Psoas muscle (tissue), 7 donors: ENCODE measurements at regions not wholly inside any gene's neighbourhood (a gene's known extent, or its start where the extent isn't known, plus 50 kb on each side); places are given as distances from the start of the nearest gene placed in this dataset.

ENCODE experiments used
- ATAC-seq, 4 donors: fragments of 200-7000 bp; cut with Tn5 transposase; one replicate each; pipeline ENCODE4 v1.9.1; 2020; ENCODE audit warnings: moderate library complexity in 3 of 4, mild to moderate bottlenecking in 2 of 4
- DNase-seq, 2 donors: peaks; one replicate each; pipeline ENCODE4 v3.0.0-alpha.2; 2020
- H3K27ac ChIP-seq: fragments of 200-600 bp; one replicate; pipeline ENCODE4 v1.8.0; 2022
- H3K27me3 ChIP-seq, 3 donors: fragments of 200-600 bp in 1 of 3; one replicate each; pipeline versions ENCODE4 v1.6.1 to v1.8.0; 2013 to 2022; ENCODE audit warnings: low read length in 2 of 3, mild to moderate bottlenecking in 2 of 3, moderate library complexity in 1 of 3; ENCODE audit not compliant: insufficient read depth in 3 of 3
- H3K36me3 ChIP-seq, 2 donors: fragments of 200-600 bp in 1 of 2; one replicate each; pipeline versions ENCODE4 v1.6.1 to v1.8.0; 2013 to 2022; ENCODE audit warnings: low read depth in 1 of 2, mild to moderate bottlenecking in 1 of 2, moderate library complexity in 1 of 2; ENCODE audit not compliant: insufficient read depth in 1 of 2
- H3K4me1 ChIP-seq: fragments of 200-600 bp; one replicate; pipeline ENCODE4 v1.8.0; 2022
- H3K4me3 ChIP-seq: fragments of 200-600 bp; one replicate; pipeline ENCODE4 v1.8.0; 2022; ENCODE audit warnings: mild to moderate bottlenecking
- H3K9me3 ChIP-seq: fragments of 200-600 bp; one replicate; pipeline ENCODE4 v1.8.0; 2022
- WGBS, 3 donors: extraction: QIAGEN DNeasy Blood & Tissue Kit; methylation state at CpG; one replicate each; pipeline versions ENCODE4 v1.1.6 to v1.1.7; 2013; 5-methylcytosine and 5-hydroxymethylcytosine counted together
- intact Hi-C, 2 donors: fragments of 100-400 bp; cut with DNase I; formaldehyde crosslinking; loops; one replicate each; pipeline versions ENCODE4 v1.11.0 to v1.14.2; 2022
- TF ChIP-seq, protein P1 (sequence below): fragments of 200-600 bp; IDR thresholded peaks from one replicate; pipeline ENCODE4 v1.8.0; 2022; ENCODE audit warnings: antibody characterized with exemption
- donor health status: healthy with polysubstance abuse.
- donor health status: DM: no; HTN: no; CAD: no; lungs with moderate emphysema.
- donor health status: Bipolar disorder and iron deficiency.
- donor health status: healthy.
- donor health status: DM: yes; HTN: yes; CAD: no.
- donor health status: DM: no; HTN: no; CAD: no.
- donor health status: DM: yes; HTN: yes; CAD: no.

DNA sequence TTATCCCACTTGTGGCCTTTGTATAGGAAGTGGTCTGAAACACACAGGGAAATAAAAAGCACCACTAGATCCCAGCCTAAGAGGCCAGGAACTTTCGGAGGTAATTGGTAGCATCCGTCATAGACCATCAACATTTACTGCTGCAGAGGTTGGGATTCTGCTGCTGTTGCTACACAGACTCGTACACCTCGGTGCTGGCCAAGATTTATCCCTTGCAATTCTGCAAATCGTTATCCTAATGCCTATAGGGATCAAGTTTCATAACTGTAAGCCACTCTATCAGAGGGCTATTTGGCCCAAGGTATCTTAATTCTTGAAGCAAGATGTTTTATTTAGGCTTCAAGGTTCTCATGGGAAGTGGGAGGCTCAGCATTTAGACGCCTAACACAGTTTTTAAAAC, 913.6 kb downstream of the GALC start:
- intact Hi-C loops, result no loop called here
- no peaks in the 10 kb centered on the region for H3K36me3 ChIP-seq
- WGBS, 3 donors, result 26 to 48% (median 30%) methylated on average over 6 of the region's 6 CpGs
- no peak for ATAC-seq
- no peaks in the 10 kb centered on the region for H3K4me1 ChIP-seq
- DNase-seq, result no peak
- H3K9me3 ChIP-seq, result no peaks in the 10 kb centered on the region
- TF ChIP-seq, protein P1, sequence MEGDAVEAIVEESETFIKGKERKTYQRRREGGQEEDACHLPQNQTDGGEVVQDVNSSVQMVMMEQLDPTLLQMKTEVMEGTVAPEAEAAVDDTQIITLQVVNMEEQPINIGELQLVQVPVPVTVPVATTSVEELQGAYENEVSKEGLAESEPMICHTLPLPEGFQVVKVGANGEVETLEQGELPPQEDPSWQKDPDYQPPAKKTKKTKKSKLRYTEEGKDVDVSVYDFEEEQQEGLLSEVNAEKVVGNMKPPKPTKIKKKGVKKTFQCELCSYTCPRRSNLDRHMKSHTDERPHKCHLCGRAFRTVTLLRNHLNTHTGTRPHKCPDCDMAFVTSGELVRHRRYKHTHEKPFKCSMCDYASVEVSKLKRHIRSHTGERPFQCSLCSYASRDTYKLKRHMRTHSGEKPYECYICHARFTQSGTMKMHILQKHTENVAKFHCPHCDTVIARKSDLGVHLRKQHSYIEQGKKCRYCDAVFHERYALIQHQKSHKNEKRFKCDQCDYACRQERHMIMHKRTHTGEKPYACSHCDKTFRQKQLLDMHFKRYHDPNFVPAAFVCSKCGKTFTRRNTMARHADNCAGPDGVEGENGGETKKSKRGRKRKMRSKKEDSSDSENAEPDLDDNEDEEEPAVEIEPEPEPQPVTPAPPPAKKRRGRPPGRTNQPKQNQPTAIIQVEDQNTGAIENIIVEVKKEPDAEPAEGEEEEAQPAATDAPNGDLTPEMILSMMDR, result no peak
- H3K4me3 ChIP-seq, result no peak overlapping the region
- H3K27me3 ChIP-seq, result no peaks in the 10 kb centered on the region
- no peak overlapping the region for H3K27ac ChIP-seq

DNA sequence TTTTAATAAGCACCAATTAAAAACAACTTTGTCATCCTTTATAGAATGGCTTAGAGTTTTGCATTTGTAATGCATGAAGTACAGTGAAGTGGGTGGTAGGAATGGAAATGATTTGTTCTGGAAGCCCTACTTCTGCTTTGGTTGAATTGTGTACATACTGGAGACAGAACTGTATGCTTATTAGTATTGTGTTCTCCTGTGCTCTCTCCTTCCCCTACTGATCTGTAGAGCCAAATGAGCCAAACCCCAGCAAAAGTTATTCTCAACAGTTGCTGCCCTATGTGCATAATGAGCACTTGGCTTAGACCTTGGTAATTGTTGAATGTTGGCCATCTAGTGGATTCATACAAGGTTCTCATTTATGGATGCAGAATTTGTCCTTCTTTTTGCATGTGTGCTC, 916.1 kb downstream of the GALC start:
- Histone ChIP-seq H3K27ac (no peak overlapping the region), H3K27me3 (peaks cover 0 to 2% (median 0%) of the 10 kb centered on the region in 3 donors), H3K4me3 (no peak overlapping the region), H3K9me3 (no peaks in the 10 kb centered on the region), H3K4me1 (no peaks in the 10 kb centered on the region), H3K36me3 (no peaks in the 10 kb centered on the region)
- ATAC-seq (no peak), DNase-seq (no peak)
- TF ChIP-seq, protein P1, result no peak
- intact Hi-C loops, result no loop called here

DNA sequence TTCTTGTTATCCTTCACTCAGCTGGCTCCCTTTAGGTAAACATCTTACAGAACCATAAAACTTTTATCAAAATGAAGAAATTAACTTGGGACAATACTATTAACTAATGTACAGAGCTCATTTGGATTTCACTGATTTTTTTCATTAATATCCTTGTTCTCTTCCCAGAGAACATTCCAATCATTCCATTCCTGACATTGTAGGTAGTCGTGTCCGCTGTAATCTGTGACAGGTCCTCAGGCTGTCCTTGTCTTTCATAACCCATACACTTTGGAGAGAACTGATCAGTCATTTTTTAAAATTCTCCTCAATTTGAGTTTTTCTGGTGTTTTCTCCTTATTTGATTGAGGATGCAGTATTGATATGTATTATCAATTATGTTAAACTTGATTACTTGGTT, 916.8 kb downstream of the GALC start:
- DNase-seq (no peak), ATAC-seq (no peak)
- Histone ChIP-seq H3K4me1 (no peaks in the 10 kb centered on the region), H3K9me3 (no peaks in the 10 kb centered on the region), H3K36me3 (no peaks in the 10 kb centered on the region), H3K27me3 (peaks cover 0 to 2% (median 0%) of the 10 kb centered on the region in 3 donors), H3K27ac (no peak overlapping the region), H3K4me3 (no peak overlapping the region)
- TF ChIP-seq, protein P1, result no peak
- WGBS, 3 donors, result 41 to 45% (median 44%) methylated on average over 2 of the region's 2 CpGs
- intact Hi-C loops, result no loop called here

DNA sequence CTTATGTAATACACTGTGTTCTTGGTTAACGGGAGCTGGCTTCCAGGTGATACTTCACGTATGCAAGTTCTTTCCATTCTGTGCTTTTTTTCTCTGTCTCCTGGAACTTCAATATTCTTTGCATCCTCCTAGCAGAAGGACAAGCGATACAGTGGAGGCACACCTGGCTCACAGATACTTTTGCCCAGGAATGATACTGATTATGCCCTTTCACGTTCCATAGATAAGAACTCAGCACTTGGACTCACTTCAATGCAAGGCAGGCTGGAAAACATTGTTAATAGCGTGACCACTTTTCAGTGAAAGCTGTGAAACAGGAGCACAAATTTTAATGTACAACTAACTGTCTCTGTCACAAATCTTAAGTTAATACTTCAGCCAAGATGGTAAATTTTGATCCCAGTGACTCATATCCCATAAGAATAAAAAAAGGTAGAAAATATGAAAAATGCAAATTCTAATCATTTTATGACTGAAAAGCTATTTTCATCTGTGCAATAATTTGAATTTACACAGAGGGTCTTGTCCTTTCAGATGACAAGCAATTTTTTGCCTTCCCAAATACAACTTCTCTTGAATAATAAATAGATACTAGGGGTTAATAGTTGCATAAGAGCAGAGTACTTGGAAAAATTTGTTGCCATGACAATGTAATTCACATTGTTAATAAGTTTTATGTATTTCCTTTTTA, 919.0 kb downstream of the GALC start:
- intact Hi-C loops, result no loop called here
- Histone ChIP-seq H3K9me3 (no peaks in the 10 kb centered on the region), H3K27me3 (peaks cover 0 to 2% (median 0%) of the 10 kb centered on the region in 3 donors), H3K36me3 (no peaks in the 10 kb centered on the region), H3K4me1 (no peaks in the 10 kb centered on the region), H3K27ac (no peak overlapping the region), H3K4me3 (no peak overlapping the region)
- TF ChIP-seq, protein P1, result no peak
- WGBS, 3 donors, result 45 to 59% (median 50%) methylated on average over 5 of the region's 5 CpGs
- no peak for ATAC-seq
- no peak for DNase-seq

DNA sequence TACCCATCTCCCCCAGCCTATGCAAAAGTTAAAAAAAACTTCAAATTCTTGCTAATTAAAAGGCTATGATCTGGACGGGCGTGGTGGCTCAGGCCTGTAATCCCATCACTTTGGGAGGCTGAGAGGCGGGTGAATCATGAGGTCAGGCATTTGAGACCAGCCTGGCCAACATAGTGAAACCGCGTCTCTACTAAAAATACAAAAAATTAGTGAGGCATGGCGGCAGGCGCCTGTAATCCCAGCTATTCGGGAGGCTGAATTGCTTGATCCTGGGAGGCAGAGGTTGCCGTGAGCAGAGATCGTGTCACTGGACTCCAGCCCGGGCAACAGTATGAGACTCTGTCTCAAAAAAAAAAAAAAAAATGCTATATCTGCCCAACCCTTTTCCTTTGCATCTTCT, 925.4 kb downstream of the GALC start:
- TF ChIP-seq, protein P1, result no peak
- no peaks in the 10 kb centered on the region for H3K9me3 ChIP-seq
- no peak overlapping the region for H3K27ac ChIP-seq
- DNase-seq (no peak), ATAC-seq (no peak)
- WGBS, 3 donors, result 71 to 84% (median 82%) methylated on average over 11 of the region's 11 CpGs
- no peaks in the 10 kb centered on the region for H3K4me1 ChIP-seq
- no peaks in the 10 kb centered on the region for H3K36me3 ChIP-seq
- no peak overlapping the region for H3K4me3 ChIP-seq
- no peaks in the 10 kb centered on the region for H3K27me3 ChIP-seq
- intact Hi-C loops, result no loop called here
